Astrocyte (in vitro differentiated cells and primary cell): ENCODE measurements at regions not wholly inside any gene's neighbourhood (a gene's known extent, or its start where the extent isn't known, plus 50 kb on each side); places are given as distances from the start of the nearest gene placed in this dataset.

ENCODE experiments used
- EZH2 ChIP-seq: IDR thresholded peaks from 2 replicates; pipeline ENCODE4 v1.6.1; 2012; ENCODE audit warnings: mild to moderate bottlenecking, low read length, inconsistent platforms; ENCODE audit not compliant: insufficient read depth
- TF ChIP-seq, protein P1 (sequence below): IDR thresholded peaks from 2 replicates; pipeline ENCODE4 v1.5.1; 2011; ENCODE audit warnings: low read depth, mild to moderate bottlenecking, inconsistent platforms, low read length, moderate library complexity; ENCODE audit not compliant: insufficient read depth

DNA sequence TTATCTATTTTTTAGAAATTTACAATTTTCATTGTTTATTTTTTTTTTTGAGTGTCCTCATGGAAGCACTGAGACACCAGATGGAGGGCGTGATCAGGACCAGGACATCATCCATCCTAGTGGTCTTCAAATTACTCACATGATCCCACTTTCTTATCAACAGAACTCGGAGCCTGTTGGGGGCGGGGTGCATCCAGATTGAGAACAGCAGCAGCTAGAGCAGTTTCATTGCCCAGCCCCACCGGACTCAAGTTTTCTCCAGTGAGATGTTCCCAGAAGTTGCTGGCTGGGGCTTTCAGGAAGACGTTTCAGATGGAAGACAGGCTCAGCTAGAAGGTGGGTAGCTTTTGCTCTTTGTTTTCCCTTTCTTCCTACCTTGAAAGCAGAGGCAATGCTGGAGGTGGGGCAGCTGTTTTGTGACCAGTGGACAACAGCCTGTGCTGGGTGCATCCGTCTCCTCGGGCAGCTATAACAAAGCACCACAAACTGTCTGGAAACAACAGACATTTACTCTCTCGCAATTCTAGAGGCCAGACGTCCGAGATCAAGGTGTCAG, 562.1 kb downstream of the TBC1D22A start:
- TF ChIP-seq, protein P1, sequence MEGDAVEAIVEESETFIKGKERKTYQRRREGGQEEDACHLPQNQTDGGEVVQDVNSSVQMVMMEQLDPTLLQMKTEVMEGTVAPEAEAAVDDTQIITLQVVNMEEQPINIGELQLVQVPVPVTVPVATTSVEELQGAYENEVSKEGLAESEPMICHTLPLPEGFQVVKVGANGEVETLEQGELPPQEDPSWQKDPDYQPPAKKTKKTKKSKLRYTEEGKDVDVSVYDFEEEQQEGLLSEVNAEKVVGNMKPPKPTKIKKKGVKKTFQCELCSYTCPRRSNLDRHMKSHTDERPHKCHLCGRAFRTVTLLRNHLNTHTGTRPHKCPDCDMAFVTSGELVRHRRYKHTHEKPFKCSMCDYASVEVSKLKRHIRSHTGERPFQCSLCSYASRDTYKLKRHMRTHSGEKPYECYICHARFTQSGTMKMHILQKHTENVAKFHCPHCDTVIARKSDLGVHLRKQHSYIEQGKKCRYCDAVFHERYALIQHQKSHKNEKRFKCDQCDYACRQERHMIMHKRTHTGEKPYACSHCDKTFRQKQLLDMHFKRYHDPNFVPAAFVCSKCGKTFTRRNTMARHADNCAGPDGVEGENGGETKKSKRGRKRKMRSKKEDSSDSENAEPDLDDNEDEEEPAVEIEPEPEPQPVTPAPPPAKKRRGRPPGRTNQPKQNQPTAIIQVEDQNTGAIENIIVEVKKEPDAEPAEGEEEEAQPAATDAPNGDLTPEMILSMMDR = no peak
- no peak for TF ChIP-seq EZH2
